ELF-1 (cell line): ENCODE measurements at regions not wholly inside any gene's neighbourhood (a gene's known extent, or its start where the extent isn't known, plus 50 kb on each side); places are given as distances from the start of the nearest gene placed in this dataset.

ENCODE experiments used
- DNase-seq: peaks from one replicate; pipeline ENCODE4 v3.0.0-alpha.2; 2016; ENCODE audit warnings: low read depth, low spot score

DNA sequence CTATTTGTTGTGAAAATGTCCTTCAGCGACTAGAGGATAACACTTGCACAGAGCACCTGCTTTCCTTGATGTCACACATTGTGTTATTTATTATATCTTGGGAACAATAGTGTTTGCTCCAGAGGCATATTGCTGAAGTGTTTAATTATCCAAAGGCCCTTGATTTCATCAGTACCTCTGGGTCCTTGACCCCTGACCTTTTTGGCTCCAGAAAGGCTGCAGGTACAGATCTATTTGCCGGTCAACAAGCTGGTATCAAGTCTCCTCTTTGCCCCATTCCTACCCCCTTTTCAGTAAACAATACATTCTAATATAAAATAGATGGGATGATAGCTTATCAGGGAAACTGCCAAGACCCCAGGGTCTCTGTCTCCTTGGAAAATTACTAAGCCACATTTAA, 206.8 kb downstream of the DACT1 start:
- DNase-seq: no peak

DNA sequence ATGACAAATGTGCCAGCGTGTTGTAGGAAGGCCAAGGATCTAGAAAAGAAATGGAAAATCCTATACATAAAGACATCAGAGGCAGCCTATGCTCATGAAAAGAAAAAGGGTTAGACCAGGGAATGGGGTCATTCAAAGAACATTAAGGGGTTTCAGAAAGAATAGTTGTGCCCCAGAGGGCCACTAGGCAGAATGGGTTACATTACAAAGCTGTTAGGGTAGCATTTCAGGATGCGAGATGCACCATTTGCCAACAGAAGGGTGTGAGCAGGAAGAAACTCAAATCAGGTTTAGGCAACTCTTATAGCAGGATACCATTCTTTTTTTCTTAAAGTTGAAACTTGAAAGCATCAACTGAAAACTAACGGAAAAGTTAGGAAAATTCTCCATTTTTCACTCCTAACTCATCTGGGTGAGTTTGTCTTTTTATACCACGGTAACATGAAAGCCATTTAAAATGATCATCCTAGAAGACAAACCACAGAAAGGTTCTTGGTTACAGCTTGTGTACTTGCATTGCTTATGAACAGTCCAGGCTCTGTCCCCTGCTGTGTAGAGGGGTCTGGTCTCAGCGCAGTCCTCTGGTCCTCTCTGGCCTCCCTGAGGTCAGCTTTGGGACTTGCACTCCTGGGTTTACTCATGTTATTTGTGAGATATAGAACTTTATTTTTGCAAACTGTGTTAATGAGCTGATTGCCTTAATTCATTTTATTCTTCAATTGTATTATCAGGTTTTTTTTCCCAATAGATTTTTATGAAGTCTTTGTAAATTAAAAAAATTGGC, 209.1 kb downstream of the DACT1 start:
- no peak for DNase-seq

- DNase-seq: no peak
Measured at GRCh38 chr14:58848365-58848764, 210.6 kb downstream of the DACT1 start.

- DNase-seq: no peak
Measured at GRCh38 chr14:58849601-58850000, 211.8 kb downstream of the DACT1 start.

- DNase-seq: no peak
Measured at GRCh38 chr14:58850011-58850410, 212.2 kb downstream of the DACT1 start.

DNA sequence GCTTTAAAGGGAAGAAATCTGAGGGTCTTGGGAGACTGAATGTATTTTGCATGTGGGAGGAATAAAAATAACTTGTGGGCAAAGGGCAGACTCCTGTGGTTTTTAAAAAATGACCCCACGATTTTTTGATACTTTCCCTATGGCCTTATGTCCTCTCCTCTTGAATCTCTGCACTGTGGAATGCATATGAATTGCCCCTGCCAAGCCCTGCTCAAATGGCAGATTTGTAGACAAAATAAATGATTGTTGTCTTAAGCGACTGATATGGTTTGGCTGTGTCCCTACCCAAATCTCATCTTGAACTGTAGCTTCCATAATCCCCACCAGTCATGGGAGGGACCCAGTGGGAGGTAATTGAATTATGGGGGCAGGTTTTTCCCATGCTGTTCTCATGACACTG, 223.8 kb downstream of the DACT1 start:
- DNase-seq: no peak

- no peak for DNase-seq
Measured at GRCh38 chr14:58862416-58863160, 224.8 kb downstream of the DACT1 start.

DNA sequence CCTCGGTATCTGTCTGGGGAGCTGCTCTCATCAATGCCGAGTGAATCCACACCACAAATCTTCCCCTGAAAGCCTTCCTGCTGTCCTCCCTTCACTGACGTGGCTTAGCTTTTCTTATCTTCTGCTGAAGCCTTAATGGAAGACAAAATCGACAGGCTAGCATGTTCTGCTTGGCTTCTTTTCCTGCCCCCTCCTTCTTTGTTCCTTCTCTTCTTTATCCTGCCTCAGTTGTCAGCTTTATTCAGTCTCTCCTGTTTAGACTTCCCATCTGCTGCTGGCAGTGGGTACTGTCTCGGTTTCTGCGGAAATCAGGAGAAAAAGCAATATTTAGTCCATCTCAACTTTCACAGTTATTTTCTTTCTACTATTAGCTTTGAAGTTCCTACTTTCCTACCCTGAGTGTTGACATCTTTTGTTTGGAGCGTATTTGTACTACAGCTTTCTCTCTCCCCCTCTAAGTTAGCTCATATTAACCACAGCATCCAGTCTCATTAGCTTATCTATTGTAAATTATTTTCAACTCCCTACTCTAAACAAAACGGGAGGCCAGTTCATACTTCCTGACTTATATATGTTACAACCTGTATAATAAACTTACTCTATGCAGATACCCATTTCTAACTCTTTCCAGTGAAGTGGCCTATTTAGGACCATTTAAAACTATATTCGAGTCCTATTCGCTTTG, 226.0 kb downstream of the DACT1 start:
- no peak for DNase-seq

DNA sequence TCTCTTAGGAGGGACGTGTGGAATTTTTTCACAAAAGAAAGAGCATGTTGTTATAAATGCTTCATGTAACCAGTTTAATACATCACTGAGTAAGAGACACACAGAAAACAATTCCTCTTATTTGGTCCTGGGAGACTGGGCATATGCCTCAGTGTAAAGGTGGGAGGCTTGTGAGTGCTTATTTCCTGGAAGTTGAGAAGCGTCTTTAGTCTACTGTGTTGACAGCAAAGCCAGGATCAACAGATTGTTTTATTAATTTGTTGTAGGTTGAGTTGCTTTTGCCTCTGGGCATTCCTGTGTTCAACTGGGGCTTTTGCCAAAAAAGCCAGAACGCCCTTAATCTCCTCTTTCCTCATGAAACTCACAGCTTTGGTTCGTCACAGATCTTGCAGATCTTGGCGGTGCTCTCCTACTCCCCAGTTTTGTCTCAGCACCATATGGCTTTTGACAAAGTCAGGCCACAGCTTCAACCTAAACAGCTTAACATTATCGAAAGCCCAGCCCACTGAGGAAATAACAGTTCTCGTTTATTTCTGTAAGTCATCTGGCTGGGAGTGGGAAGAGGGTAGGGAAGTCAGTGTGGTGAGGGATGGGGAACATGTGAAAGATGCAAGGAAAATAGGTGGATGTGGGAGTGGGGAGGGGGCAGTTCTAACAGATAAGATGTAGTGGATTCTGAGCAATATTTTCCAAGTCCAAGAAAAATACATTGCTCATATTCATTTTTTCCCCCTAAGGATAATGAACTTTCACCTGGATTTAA, 227.2 kb downstream of the DACT1 start:
- DNase-seq: no peak

DNA sequence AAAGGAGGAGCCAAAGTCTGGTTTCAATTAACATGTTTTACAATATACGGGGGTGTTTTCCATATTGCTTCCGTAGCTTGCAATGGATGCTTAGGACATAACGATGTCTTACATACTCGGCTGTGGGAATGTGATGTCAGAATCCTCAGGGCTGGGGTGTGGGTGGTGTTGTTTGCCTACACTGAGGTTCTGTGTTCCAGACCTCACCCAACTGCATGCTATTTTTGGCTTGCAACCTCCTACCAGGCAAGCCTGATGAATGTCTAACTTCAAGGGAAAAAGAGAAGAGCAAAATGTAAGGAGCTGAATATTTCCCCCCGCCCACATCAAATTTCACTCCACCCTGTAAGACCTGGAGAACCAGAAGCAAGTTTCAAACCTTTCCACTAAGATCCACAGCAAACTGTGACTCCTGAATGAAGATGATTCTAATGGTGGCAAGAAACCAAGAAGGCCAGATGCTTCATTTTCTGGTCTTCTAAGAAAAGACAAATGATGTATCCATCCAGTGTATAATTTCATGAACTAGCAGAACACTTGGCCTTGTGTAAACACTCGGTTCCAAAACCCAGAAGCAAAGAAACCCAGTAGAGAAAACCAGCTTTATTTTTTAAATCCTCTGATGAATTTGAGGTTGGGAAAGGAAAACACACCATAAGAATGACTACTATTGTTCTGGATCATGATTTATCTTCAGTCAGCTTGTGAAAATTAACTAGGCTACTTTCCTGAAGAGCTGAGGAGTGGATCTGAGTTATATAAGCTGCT, 227.9 kb downstream of the DACT1 start:
- no peak for DNase-seq

- DNase-seq: no peak
Measured at GRCh38 chr14:58866391-58866790, 228.6 kb downstream of the DACT1 start.

GRCh38 chr14:58870961-58871360, 233.2 kb downstream of the DACT1 start:
- DNase-seq: no peak

DNA sequence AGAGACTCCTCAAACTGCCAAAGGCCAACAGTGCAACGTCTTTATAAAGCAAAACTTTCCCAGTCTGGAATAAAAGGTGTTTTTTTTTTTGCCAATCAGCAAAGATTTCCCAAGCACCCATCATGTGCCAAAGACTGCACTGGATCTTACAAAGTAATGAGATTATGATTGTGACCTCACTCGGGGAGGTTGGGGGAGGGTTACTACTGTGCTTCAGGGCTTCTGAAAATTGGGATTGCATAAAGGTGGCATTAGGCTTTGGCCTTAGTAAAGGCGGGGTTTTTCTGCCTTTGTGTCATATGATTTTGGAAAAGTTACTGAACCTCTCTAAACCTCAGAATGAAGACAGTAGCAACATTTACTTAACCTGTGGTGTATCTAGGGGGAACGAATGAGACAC, 233.8 kb downstream of the DACT1 start:
- DNase-seq: no peak

DNA sequence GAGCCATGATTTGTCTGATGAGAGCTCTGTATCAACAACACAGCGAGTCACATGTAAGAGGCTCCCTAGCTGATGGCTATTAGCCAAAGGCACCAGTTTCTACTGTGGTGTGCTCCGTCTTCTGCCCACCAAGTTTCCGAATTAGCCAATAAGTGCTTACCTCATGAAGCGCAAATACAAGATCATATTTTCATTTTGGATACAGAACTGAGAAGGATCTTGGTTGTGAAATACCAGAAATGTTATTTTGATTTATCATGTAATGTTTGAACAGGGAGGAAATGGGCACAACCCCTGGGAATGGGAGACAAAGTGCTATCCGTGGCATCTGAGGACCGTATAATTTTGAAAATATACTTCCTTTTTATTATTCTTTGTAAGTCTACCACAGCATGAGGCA, 234.3 kb downstream of the DACT1 start:
- DNase-seq: no peak

- no peak for DNase-seq
Measured at GRCh38 chr14:58873228-58873953, 235.6 kb downstream of the DACT1 start.

DNA sequence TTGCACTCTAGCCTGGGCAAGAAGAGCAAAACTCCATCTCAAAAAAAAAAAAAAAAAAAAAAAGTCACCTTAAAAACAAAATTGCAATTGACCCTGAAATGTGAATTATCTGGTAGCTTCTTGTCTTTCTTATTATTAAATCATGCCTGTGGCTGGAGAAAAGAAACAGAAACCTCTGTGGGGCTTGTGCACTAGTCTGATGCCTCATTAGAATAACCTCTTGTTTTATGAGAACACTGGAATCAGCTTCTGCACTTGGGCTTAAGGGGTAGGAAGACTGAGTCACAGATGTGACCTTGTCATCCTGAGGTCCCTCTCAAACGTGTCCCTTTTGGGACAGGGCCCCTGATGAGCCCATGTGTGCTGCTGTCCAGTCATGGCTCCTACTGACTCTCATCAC, 237.9 kb downstream of the DACT1 start:
- DNase-seq: no peak

DNA sequence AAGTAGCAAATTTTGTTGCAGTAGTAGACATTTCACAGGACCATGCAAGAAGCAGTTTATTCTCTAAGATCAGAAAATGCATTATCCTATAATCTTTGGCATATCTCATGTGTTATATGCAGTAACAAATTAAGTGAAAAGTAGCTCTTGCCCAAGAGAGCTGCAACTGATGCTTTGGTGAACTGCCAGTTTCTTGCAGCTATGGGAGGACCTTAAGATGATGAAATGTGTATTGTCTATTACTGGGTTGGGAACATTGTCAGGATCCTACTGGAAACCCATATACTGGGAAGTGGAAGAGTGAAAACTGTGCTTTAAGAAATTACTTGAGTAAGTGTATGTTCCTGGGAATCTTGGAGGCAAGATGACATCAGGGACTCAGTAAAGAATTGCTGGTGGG, 238.8 kb downstream of the DACT1 start:
- no peak for DNase-seq

- DNase-seq: no peak
Measured at GRCh38 chr14:58878439-58879139, 240.8 kb downstream of the DACT1 start.

- DNase-seq: no peak
Measured at GRCh38 chr14:58881433-58881832, 243.7 kb downstream of the DACT1 start.

DNA sequence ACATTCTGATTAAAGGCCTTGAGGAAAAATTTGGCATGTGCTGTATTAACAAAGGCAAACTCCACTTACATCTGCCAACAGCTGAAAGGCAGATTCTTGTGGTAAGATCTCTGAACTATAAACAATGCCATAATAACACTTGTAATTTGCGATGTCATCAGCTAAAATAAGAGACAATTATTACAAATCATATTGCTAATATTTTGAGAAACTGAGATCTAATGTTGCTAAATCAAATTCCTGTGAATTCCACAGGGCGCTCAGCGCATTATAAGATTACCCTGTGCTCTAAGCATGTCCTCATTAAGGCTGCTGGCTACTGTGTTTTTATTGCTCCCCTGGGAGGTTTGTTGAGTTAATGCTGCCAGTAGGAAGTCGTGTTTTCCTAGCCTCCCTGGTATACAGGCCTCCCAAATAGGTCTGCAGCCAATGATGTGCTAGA, 244.8 kb downstream of the DACT1 start:
- no peak for DNase-seq
